Transverse colon (tissue), 4 donors: ENCODE measurements at regions not wholly inside any gene's neighbourhood (a gene's known extent, or its start where the extent isn't known, plus 50 kb on each side); places are given as distances from the start of the nearest gene placed in this dataset.
"Not testable (repeated sequence)": the region's sequence is repeated elsewhere in the genome, so short reads cannot be mapped to it uniquely, and the experiment has no call there.

Experiments
- DNase-seq: peaks from one replicate; pipeline ENCODE4 v3.0.0-alpha.2; 2019
- H3K27ac ChIP-seq, 4 donors: fragments of 200-600 bp; sonication (generic); 2 replicates each; pipeline ENCODE4 v1.5.1; 2016 to 2018; ENCODE audit warnings: inconsistent platforms in 4 of 4
- H3K27me3 ChIP-seq: fragments of 200-600 bp; sonication (generic); 2 replicates; pipeline ENCODE4 v1.5.1; 2017; ENCODE audit warnings: inconsistent platforms
- H3K36me3 ChIP-seq, 4 donors: fragments of 200-600 bp; sonication (generic); 2 replicates each; pipeline ENCODE4 v1.5.1; 2017 to 2019; ENCODE audit warnings: inconsistent platforms in 4 of 4
- H3K4me1 ChIP-seq, 4 donors: fragments of 200-600 bp; sonication (generic); 2 replicates each; pipeline ENCODE4 v1.5.1; 2017 to 2020; ENCODE audit warnings: inconsistent platforms in 4 of 4
- H3K4me3 ChIP-seq, 4 donors: fragments of 200-600 bp; sonication (generic); 1 replicate in 1 of 4; 2 replicates in 3 of 4; pipeline versions ENCODE4 v1.5.1 to v1.6.1; 2017 to 2019; ENCODE audit warnings: inconsistent platforms in 4 of 4
- H3K9me3 ChIP-seq, 2 donors: fragments of 200-600 bp; sonication (generic); 2 replicates each; pipeline ENCODE4 v1.5.1; 2017 to 2019; ENCODE audit warnings: inconsistent platforms in 2 of 2
- CTCF ChIP-seq, 5 experiments: fragments of 200-600 bp in 3 of 5; fragments of 450-650 bp in 2 of 5; sonication (generic) in 3 of 5; IDR thresholded peaks; 1 replicate in 2 of 5; 2 replicates in 3 of 5; pipeline ENCODE4 v1.5.1; 2016 to 2017; ENCODE audit warnings: antibody characterized with exemption in 5 of 5, inconsistent platforms in 3 of 5, mild to moderate bottlenecking in 2 of 5, moderate library complexity in 1 of 5
- EP300 ChIP-seq: sonication (generic); formaldehyde crosslinking; IDR thresholded peaks from one replicate; pipeline ENCODE4 v1.6.1; 2017; ENCODE audit warnings: antibody characterized with exemption, low read depth
- POLR2A ChIP-seq: fragments of 450-650 bp; IDR thresholded peaks from one replicate; pipeline ENCODE4 v1.6.1; 2016; ENCODE audit warnings: antibody characterized with exemption, mild to moderate bottlenecking, moderate library complexity
- POLR2AphosphoS5 ChIP-seq, 3 donors: sonication (generic); formaldehyde crosslinking; IDR thresholded peaks; one replicate each; pipeline ENCODE4 v1.6.1; 2016; ENCODE audit warnings: antibody characterized with exemption in 3 of 3
- WGBS, 2 donors: methylation state at CpG; one replicate each; pipeline ENCODE4 v1.1.5; 2018; ENCODE audit warnings: low coverage in 1 of 2; 5-methylcytosine and 5-hydroxymethylcytosine counted together
- in situ Hi-C, 4 donors: fragments of 200-750 bp; cut with MboI; loops; one replicate each; pipeline versions ENCODE4 v1.15.0 to v1.15.1; 2017; ENCODE audit warnings: low sequenced_read_pairs in 3 of 4, low pct_ligation_motif_present in 1 of 4, low pct_unique_long_range_greater_than_20kb in 1 of 4
- intact Hi-C: fragments of 100-400 bp; cut with DNase I; formaldehyde crosslinking; loops from one replicate; pipeline ENCODE4 v1.15.1; 2023; ENCODE audit warnings: low total_unique reads

- Histone ChIP-seq H3K9me3 (no peaks in the 10 kb centered on the region), H3K4me3 (no peak overlapping the region), H3K4me1 (peaks cover 0 to 6% (median 2%) of the 10 kb centered on the region in 4 donors), H3K27me3 (no peaks in the 10 kb centered on the region), H3K36me3 (no peaks in the 10 kb centered on the region), H3K27ac (no peak overlapping the region)
- intact Hi-C loops (no loop called here), in situ Hi-C loops (no loop called here)
- TF ChIP-seq POLR2A (no peak), EP300 (no peak), POLR2AphosphoS5 (IDR thresholded peaks at IDR 0.05) (no peak), CTCF (IDR thresholded peaks at IDR 0.05) (no peak)
- no peak for DNase-seq
- 63 to 67% methylated on average over 3 to 5 of the region's 5 CpGs for WGBS, 2 donors
Observed at GRCh38 chr10:35870665-35871310, 228.7 kb upstream of the FZD8 start.

DNA sequence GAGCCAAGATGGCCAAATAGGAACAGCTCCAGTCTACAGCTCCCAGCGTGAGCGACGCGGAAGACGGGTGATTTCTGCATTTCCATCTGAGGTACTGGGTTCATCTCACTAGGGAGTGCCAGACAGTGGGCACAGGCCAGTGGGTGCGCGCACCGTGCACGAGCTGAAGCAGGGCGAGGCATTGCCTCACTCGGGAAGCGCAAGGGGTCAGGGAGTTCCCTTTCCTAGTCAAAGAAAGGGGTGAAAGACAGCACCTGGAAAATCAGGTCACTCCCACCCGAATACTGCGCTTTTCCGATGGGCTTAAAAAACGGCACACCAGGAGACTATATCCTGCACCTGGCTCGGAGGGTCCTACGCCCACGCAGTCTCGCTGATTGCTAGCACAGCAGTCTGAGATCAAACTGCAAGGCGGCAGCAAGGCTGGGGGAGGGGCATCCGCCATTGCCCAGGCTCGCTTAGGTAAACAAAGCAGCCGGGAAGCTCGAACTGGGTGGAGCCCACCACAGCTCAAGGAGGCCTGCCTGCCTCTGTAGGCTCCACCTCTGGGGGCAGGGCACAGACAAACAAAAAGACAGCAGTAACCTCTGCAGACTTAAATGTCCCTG, 216.7 kb upstream of the FZD8 start:
- H3K4me1 ChIP-seq, in situ Hi-C loops, H3K27ac ChIP-seq, H3K9me3 ChIP-seq, intact Hi-C loops, H3K36me3 ChIP-seq, H3K27me3 ChIP-seq: not testable (repeated sequence)
- peak; percentile 23 for DNase-seq
- WGBS, 2 donors: 77 to 81% methylated on average over 3 to 25 of the region's 25 CpGs
- peak overlapping the region in 1 of 4 donors; percentile 23 for H3K4me3 ChIP-seq

DNA sequence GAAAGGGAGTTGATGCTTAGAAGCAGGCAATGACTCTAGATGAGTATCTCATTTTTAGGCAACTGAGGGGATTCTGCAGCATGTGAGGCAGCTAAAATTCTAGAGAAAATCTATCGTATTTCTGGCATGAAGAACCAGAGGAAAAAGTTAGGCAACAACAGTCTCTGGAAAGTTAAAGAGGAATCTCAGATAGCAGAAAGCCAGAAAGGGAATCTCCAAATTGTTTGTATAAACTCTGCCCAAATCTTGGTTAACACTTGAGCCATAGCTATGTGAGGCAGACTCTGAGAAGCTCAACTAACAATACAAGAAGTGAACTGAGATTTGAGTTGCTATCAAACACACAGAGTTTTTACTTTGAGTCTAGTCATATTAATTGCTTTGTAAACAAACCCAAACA, 215.8 kb upstream of the FZD8 start:
- no peaks in the 10 kb centered on the region for H3K9me3 ChIP-seq
- no peak overlapping the region for H3K27ac ChIP-seq
- intact Hi-C loops: no loop called here
- no peaks in the 10 kb centered on the region for H3K4me1 ChIP-seq
- no peaks in the 10 kb centered on the region for H3K36me3 ChIP-seq
- H3K27me3 ChIP-seq: no peaks in the 10 kb centered on the region
- no peak for DNase-seq
- 20 to 55% methylated on average over 1 of the region's 1 CpG for WGBS, 2 donors
- in situ Hi-C loops: no loop called here
- no peak overlapping the region for H3K4me3 ChIP-seq
- no peak for TF ChIP-seq POLR2A
- TF ChIP-seq CTCF (IDR thresholded peaks at IDR 0.05): no peak
- TF ChIP-seq EP300: no peak
- TF ChIP-seq POLR2AphosphoS5 (IDR thresholded peaks at IDR 0.05): no peak

DNA sequence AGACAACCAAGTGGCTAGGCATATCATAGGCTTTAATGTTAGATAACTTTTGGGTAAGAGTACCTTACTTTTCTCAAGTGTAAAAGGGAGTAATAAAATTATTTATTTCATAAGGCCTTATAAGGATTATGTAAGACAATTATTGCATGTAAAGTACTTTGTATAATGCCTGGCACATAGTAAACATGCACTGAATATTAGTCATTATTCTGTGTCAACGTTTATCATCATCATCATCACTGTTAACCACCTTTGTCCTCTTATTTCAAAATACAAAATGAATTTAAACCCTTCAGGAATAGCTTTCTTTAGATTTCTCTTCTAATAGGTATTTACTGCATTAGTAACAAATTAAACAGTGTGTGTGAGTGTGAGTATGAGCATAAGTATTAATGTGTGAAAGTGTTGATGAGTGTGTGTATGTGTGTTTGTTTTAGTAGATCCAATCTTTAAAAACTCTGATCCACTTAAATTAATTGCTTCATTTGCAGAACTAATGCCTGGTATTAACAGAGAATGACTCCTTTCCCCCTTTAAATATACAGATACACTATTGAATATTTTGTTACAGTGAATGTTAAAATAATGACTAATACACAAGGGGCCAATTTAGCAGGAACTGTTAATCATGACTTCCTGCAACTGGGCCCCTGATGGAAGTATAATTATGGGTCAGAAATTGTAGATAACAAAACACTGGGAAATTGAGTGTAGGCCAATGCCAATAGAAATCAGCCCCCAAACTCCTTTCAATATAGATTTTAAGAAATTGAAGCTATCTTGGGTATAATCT, 213.3 kb upstream of the FZD8 start:
- DNase-seq: no peak
- in situ Hi-C loops: no loop called here
- no peak for TF ChIP-seq POLR2A
- TF ChIP-seq CTCF (IDR thresholded peaks at IDR 0.05): no peak
- no peak for TF ChIP-seq EP300
- no peak for TF ChIP-seq POLR2AphosphoS5 (IDR thresholded peaks at IDR 0.05)
- no peaks in the 10 kb centered on the region for H3K36me3 ChIP-seq
- H3K4me1 ChIP-seq: no peaks in the 10 kb centered on the region
- no peaks in the 10 kb centered on the region for H3K9me3 ChIP-seq
- H3K27ac ChIP-seq: no peak overlapping the region
- WGBS, 2 donors: 37 to 53% methylated on average over 1 of the region's 1 CpG
- intact Hi-C loops: no loop called here
- no peak overlapping the region for H3K4me3 ChIP-seq
- no peaks in the 10 kb centered on the region for H3K27me3 ChIP-seq
